ENCODE measurements at regions not wholly inside any gene's neighbourhood (a gene's known extent, or its start where the extent isn't known, plus 50 kb on each side); places are given as distances from the start of the nearest gene placed in this dataset.
"Not testable (repeated sequence)": the region's sequence is repeated elsewhere in the genome, so short reads cannot be mapped to it uniquely, and the experiment has no call there.

DNA sequence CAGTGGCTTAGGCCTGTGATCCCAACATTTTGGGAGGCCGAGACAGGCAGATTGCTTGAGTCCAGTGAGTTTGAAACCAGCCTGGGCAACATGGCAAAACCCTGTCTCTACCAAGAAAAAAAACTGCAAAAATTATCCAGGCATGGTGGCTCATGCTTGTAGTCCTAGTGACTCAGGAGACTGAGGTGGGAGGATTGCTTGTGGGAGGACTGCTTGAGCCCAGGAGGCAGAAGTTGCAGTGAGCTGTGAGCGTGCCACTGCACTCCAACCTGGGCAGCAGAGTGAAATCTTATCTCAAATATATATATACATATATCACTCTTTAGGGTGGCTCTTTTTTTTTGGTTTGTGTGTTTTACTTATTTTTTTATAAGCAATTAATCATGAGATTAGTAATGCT, 83.7 kb upstream of the WDR72 start:
- no peak for DNase-seq

- DNase-seq, result no peak
These were observed 82.2 kb upstream of the WDR72 start for GRCh38 chr15:53841651-53842050.

GRCh38 chr15:53840681-53841080, 81.2 kb upstream of the WDR72 start:
- DNase-seq, result no peak

DNA sequence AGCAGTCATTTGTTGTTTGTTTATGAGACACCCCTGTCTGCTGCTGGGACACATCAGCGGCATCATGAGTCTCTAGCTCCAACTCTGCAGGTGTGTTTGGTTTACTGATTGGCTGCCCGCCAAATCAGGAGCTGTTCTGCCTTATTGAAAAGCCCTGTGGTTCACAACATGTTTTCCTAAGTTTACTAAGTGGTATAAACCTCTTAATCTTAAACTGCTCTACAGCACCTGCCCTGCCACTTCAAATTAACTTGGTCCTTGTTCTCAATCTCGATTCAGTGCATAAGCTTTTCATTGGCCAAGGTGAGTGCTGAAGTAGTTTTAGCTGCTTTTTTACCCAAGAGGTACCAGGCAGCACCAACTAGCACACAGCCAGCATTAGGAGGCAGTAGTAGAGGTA, 77.8 kb upstream of the WDR72 start:
- DNase-seq, result peak; percentile 74

DNA sequence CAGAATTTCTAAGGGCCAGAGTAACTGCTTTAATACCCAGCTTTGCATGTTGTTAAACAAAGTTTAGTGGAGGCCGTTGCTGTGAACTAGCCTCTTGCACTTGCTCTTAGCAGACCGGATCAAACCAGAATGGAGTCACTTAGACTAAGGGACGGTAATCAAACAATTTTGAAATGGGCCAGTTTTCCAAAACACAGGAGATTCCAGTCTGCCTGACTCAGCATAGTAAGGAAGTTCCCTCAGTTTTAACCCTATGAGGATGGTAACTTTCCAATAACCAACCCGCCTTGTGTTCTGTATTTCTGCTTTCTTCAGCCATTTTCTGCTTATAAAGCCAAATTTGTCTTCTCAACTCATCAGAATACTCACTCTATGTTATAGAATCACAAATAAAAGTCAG, 77.2 kb upstream of the WDR72 start:
- DNase-seq, result no peak

- DNase-seq, result no peak
These were observed 75.8 kb upstream of the WDR72 start for GRCh38 chr15:53835309-53835708.

DNA sequence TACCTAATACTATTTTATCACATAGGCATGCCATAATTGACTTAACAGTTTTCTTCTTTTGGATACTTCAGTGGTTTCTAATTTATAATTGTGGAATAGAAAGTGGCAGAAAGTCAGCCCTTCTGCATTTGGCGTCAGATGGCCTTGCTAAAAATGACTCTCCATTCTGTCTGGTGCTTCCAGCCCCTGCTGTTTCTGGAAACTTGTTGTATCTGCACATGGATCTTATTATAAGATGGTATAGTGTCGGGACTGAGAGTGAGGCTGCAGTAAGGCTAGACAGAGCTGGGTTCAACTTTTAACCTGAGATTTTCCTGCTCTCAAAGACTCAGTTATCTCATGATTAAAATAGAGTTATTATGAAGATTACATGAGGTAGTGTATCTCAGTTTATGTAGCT, 74.8 kb upstream of the WDR72 start:
- no peak for DNase-seq

- DNase-seq, result peak; percentile 7
These were observed 73.7 kb upstream of the WDR72 start for GRCh38 chr15:53833134-53833624.

GRCh38 chr15:53831907-53832770, 72.7 kb upstream of the WDR72 start:
- no peak for DNase-seq

DNA sequence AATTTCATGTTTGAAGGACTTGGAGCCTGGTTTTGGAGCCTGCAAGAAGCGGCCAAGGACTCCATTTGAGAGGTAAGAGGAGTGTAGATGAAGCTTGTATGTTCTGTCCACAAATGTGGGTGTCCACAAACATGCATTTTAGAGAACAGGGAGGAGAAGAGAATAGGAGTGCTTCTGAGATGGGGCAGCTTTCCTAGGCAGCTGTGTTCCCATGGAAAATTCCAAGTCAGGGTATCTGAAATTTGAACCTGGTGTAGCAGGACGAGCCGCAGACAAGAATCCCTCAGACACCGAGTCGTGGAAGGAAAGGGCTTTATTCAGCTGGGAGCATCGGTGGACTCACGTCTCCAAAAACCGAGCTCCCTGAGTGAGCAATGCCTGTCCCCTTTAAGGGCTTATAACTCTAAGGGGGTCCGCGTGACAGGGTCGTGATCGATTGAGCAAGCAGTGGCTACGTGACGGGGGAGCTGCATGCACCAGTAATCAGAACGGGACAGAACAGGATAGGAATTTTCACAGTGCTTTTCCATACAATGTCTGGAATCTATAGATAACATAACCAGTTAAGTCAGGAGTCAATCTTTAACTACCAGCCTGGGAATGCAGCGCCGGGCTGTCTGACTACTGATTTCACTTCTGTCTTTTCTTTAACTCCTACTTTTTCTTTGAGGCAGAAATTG, 71.4 kb upstream of the WDR72 start:
- no peak for DNase-seq

DNA sequence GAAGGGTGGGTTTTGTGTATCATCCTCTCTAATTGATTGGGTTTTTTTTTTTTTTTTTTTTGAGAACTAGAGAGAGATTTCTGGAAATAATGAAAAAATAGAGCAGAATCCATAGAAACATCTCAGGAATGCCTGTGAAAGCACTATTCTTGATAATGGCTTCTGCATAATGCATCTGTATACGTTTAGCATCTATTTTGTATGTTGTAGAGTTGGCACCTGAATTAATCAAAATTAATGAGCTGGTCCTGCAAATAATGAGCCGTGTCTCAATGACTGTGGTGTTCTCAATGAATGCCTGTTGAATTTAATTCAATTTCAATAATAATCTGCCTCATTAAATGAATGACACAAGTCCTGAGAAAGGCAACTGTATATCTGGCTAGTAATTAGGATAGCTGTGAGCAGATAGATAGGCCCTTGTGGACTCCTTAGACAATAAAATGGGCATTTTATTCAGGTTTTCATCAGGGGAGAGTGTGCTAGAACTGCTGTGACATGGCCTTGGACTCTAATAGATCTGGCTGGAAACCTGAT, 70.5 kb upstream of the WDR72 start:
- DNase-seq, result no peak

DNA sequence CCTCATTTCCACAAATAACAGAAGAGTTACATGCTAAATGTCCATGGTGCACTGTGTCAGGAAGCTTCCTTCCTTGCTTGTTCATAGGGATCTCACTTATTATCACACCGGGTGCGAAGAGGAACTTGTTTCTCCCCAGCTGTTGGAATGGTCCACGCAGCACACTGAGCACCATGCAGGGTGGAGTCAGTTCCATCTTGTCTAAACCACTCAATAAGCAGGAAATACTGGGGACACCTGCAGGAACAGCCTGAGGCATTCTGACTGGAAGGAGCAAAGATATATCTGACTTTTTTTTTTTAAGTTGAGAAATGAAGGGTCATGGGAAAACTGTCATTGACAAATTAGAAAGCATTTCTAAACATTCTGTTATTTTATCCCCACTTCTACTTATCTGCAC, 70.0 kb upstream of the WDR72 start:
- DNase-seq, result no peak

GRCh38 chr15:53827355-53827754, 67.9 kb upstream of the WDR72 start:
- no peak for DNase-seq

- no peak for DNase-seq
These were observed 52.1 kb upstream of the WDR72 start for GRCh38 chr15:53811530-53811929.

DNA sequence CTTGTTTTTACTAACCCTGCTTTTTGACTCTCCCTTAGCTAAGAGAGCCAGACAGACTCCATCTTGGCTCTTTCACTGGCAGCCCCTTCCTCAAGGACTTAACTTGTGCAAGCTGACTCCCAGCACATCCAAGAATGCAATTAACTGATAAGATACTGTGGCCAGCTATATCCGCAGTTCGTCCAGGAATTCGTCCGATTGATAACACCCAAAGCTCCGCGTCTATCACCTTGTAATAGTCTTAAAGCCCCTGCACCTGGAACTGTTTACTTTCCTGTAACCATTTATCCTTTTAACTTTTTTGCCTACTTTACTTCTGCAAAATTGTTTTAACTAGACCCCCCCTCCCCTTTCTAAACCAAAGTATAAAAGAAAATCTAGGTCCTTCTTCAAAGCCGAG, 50.8 kb upstream of the WDR72 start:
- DNase-seq, result not testable (repeated sequence)

All from NCI-H1092 (cell line).